BLaER1 treated with 17β-estradiol and CSF1 and Interleukin-3, amounts not matched to agents 10 nM and 100 nM (cell line): ENCODE measurements at regions not wholly inside any gene's neighbourhood (a gene's known extent, or its start where the extent isn't known, plus 50 kb on each side); places are given as distances from the start of the nearest gene placed in this dataset.

Source experiments
- H3K27ac ChIP-seq, 11 experiments: shearing (Covaris generic); formaldehyde crosslinking; 2 replicates each; pipeline ENCODE4 v1.8.1; 2022
- H3K27me3 ChIP-seq, 11 experiments: shearing (Covaris generic); formaldehyde crosslinking; 2 replicates each; pipeline ENCODE4 v1.8.1; 2022
- H3K36me3 ChIP-seq, 11 experiments: shearing (Covaris generic); formaldehyde crosslinking; 2 replicates each; pipeline ENCODE4 v1.8.1; 2022
- H3K4me1 ChIP-seq, 10 experiments: shearing (Covaris generic); formaldehyde crosslinking; 2 replicates each; pipeline ENCODE4 v1.8.1; 2022
- H3K4me2 ChIP-seq, 11 experiments: shearing (Covaris generic); formaldehyde crosslinking; 2 replicates each; pipeline ENCODE4 v1.8.1; 2022
- H3K4me3 ChIP-seq, 10 experiments: shearing (Covaris generic); formaldehyde crosslinking; 2 replicates each; pipeline ENCODE4 v1.8.1; 2022
- H3K9ac ChIP-seq, 11 experiments: shearing (Covaris generic); formaldehyde crosslinking; 2 replicates each; pipeline ENCODE4 v1.8.1; 2022
- H3K9me3 ChIP-seq, 11 experiments: shearing (Covaris generic); formaldehyde crosslinking; replicated peaks in 1 of 11; 2 replicates each; pipeline ENCODE4 v1.8.1; 2022
- H4K20me1 ChIP-seq, 11 experiments: shearing (Covaris generic); formaldehyde crosslinking; 2 replicates each; pipeline ENCODE4 v1.8.1; 2022
- Cebpa-rat ChIP-seq, 11 experiments: shearing (Covaris generic); IDR thresholded peaks; 2 replicates each; pipeline ENCODE4 v1.8.1; 2022

- H3K9me3 ChIP-seq: no peaks in the 10 kb centered on the region
- H3K36me3 ChIP-seq: no peaks in the 10 kb centered on the region
- no peak overlapping the region for H3K4me2 ChIP-seq
- no peak overlapping the region for H3K27ac ChIP-seq
- H3K4me3 ChIP-seq: no peak overlapping the region
- TF ChIP-seq Cebpa-rat (IDR thresholded peaks at IDR 0.05): no peak
- no peaks in the 10 kb centered on the region for H4K20me1 ChIP-seq
- no peaks in the 10 kb centered on the region for H3K27me3 ChIP-seq
- H3K4me1 ChIP-seq: no peaks in the 10 kb centered on the region
- no peak overlapping the region for H3K9ac ChIP-seq
These were observed 136.7 kb upstream of the CWC22 start for GRCh38 chr2:180143633-180144337.

GRCh38 chr2:180141600-180141999 lies 134.5 kb upstream of the CWC22 start:
- Histone ChIP-seq H3K4me1 (no peaks in the 10 kb centered on the region), H3K27ac (no peak overlapping the region)
- TF ChIP-seq Cebpa-rat (IDR thresholded peaks at IDR 0.05): no peak

GRCh38 chr2:180133736-180134135 lies 126.6 kb upstream of the CWC22 start:
- H3K9ac ChIP-seq: no peak overlapping the region
- peak overlapping the region in 3 of 11 experiments; percentile 29 to 77 (median 73); a peak in 3 of 22 replicates for H3K4me2 ChIP-seq
- H3K27me3 ChIP-seq: no peaks in the 10 kb centered on the region
- TF ChIP-seq Cebpa-rat (IDR thresholded peaks at IDR 0.05): no peak
- H4K20me1 ChIP-seq: no peaks in the 10 kb centered on the region
- no peak overlapping the region for H3K4me3 ChIP-seq
- H3K36me3 ChIP-seq: no peaks in the 10 kb centered on the region
- H3K9me3 ChIP-seq: no peaks in the 10 kb centered on the region
- H3K27ac ChIP-seq: no peak overlapping the region
- peaks cover 0 to 13% (median 0%) of the 10 kb centered on the region in 10 experiments; a peak in 7 of 20 replicates for H3K4me1 ChIP-seq

More at GRCh38 chr2:180141600-180141999, 134.5 kb upstream of the CWC22 start:
- H3K4me2 ChIP-seq: no peak overlapping the region
- H3K27me3 ChIP-seq: no peaks in the 10 kb centered on the region
- no peak overlapping the region for H3K9ac ChIP-seq
- no peaks in the 10 kb centered on the region for H4K20me1 ChIP-seq
- H3K36me3 ChIP-seq: no peaks in the 10 kb centered on the region
- no peak overlapping the region for H3K4me3 ChIP-seq
- no peaks in the 10 kb centered on the region for H3K9me3 ChIP-seq

GRCh38 chr2:180130403-180130802 lies 123.3 kb upstream of the CWC22 start:
- no peak overlapping the region for H3K4me2 ChIP-seq
- H3K27me3 ChIP-seq: no peaks in the 10 kb centered on the region
- H3K4me3 ChIP-seq: no peak overlapping the region
- no peak for TF ChIP-seq Cebpa-rat (IDR thresholded peaks at IDR 0.05)
- H3K9me3 ChIP-seq: no peaks in the 10 kb centered on the region
- no peak overlapping the region for H3K9ac ChIP-seq
- H4K20me1 ChIP-seq: no peaks in the 10 kb centered on the region
- no peak overlapping the region for H3K27ac ChIP-seq
- peaks cover 0 to 20% (median 5%) of the 10 kb centered on the region in 10 experiments; a peak in 10 of 20 replicates for H3K4me1 ChIP-seq
- no peaks in the 10 kb centered on the region for H3K36me3 ChIP-seq

- H3K4me2 ChIP-seq: no peak overlapping the region
- H3K27ac ChIP-seq: no peak overlapping the region
- H3K27me3 ChIP-seq: no peaks in the 10 kb centered on the region
- no peak overlapping the region for H3K9ac ChIP-seq
- no peaks in the 10 kb centered on the region for H4K20me1 ChIP-seq
- H3K4me1 ChIP-seq: peaks cover 0 to 26% (median 5%) of the 10 kb centered on the region in 10 experiments; a peak in 10 of 20 replicates
- H3K4me3 ChIP-seq: no peak overlapping the region
- H3K9me3 ChIP-seq: no peaks in the 10 kb centered on the region
- TF ChIP-seq Cebpa-rat (IDR thresholded peaks at IDR 0.05): no peak
- H3K36me3 ChIP-seq: no peaks in the 10 kb centered on the region
These were observed 121.8 kb upstream of the CWC22 start for GRCh38 chr2:180128861-180129260.

- TF ChIP-seq Cebpa-rat (IDR thresholded peaks at IDR 0.05): no peak
- no peaks in the 10 kb centered on the region for H3K36me3 ChIP-seq
- no peaks in the 10 kb centered on the region for H3K9me3 ChIP-seq
- peaks cover 0 to 14% (median 5%) of the 10 kb centered on the region in 10 experiments; a peak in 10 of 20 replicates for H3K4me1 ChIP-seq
- H3K27me3 ChIP-seq: no peaks in the 10 kb centered on the region
- no peak overlapping the region for H3K4me3 ChIP-seq
- H3K4me2 ChIP-seq: peak overlapping the region; percentile 11 to 74 (median 56); a peak in 15 of 22 replicates
- H4K20me1 ChIP-seq: no peaks in the 10 kb centered on the region
- H3K27ac ChIP-seq: peak overlapping the region in 1 of 11 experiments; percentile 9; a peak in 1 of 22 replicates
- H3K9ac ChIP-seq: no peak overlapping the region
These were observed 118.3 kb upstream of the CWC22 start for GRCh38 chr2:180125245-180125962.

GRCh38 chr2:180124273-180125139 lies 117.4 kb upstream of the CWC22 start:
- H3K4me3 ChIP-seq: no peak overlapping the region
- H3K9ac ChIP-seq: no peak overlapping the region
- no peaks in the 10 kb centered on the region for H3K36me3 ChIP-seq
- H3K4me1 ChIP-seq: peaks cover 0 to 14% (median 5%) of the 10 kb centered on the region in 10 experiments; a peak in 10 of 20 replicates
- no peak overlapping the region for H3K4me2 ChIP-seq
- no peaks in the 10 kb centered on the region for H3K9me3 ChIP-seq
- no peak for TF ChIP-seq Cebpa-rat (IDR thresholded peaks at IDR 0.05)
- H3K27me3 ChIP-seq: no peaks in the 10 kb centered on the region
- H4K20me1 ChIP-seq: no peaks in the 10 kb centered on the region
- no peak overlapping the region; a peak in 1 of 22 replicates for H3K27ac ChIP-seq

GRCh38 chr2:180122874-180123273 lies 115.8 kb upstream of the CWC22 start:
- no peak overlapping the region for H3K4me2 ChIP-seq
- H3K9me3 ChIP-seq: no peaks in the 10 kb centered on the region
- H3K36me3 ChIP-seq: no peaks in the 10 kb centered on the region
- peaks cover 0 to 14% (median 5%) of the 10 kb centered on the region in 10 experiments; a peak in 10 of 20 replicates for H3K4me1 ChIP-seq
- no peak overlapping the region for H3K27ac ChIP-seq
- H3K4me3 ChIP-seq: no peak overlapping the region
- H3K9ac ChIP-seq: no peak overlapping the region
- H4K20me1 ChIP-seq: no peaks in the 10 kb centered on the region
- no peak for TF ChIP-seq Cebpa-rat (IDR thresholded peaks at IDR 0.05)
- no peaks in the 10 kb centered on the region for H3K27me3 ChIP-seq

- H3K4me3 ChIP-seq: no peak overlapping the region
- no peaks in the 10 kb centered on the region for H3K36me3 ChIP-seq
- no peak overlapping the region for H3K4me2 ChIP-seq
- no peaks in the 10 kb centered on the region for H4K20me1 ChIP-seq
- no peak for TF ChIP-seq Cebpa-rat (IDR thresholded peaks at IDR 0.05)
- no peaks in the 10 kb centered on the region for H3K27me3 ChIP-seq
- H3K27ac ChIP-seq: no peak overlapping the region
- H3K9me3 ChIP-seq: no peaks in the 10 kb centered on the region
- H3K9ac ChIP-seq: no peak overlapping the region
- no peaks in the 10 kb centered on the region for H3K4me1 ChIP-seq
These were observed 108.6 kb upstream of the CWC22 start for GRCh38 chr2:180115675-180116074.
